Right atrium auricular region (tissue), 2 donors: ENCODE measurements at regions not wholly inside any gene's neighbourhood (a gene's known extent, or its start where the extent isn't known, plus 50 kb on each side); places are given as distances from the start of the nearest gene placed in this dataset.
"Not testable (repeated sequence)": the region's sequence is repeated elsewhere in the genome, so short reads cannot be mapped to it uniquely, and the experiment has no call there.

Experiments used
- DNase-seq: peaks from one replicate; pipeline ENCODE4 v3.0.0-alpha.2; 2019; ENCODE audit warnings: low spot score
- H3K27ac ChIP-seq, 2 donors: fragments of 200-600 bp; sonication (generic); 1 replicate in 1 of 2; 2 replicates in 1 of 2; pipeline ENCODE4 v1.5.1; 2016 to 2019
- H3K27me3 ChIP-seq, 2 donors: fragments of 200-600 bp; sonication (generic); one replicate each; pipeline versions ENCODE4 v1.5.1 to v1.6.0; 2017 to 2019
- H3K36me3 ChIP-seq: fragments of 200-600 bp; sonication (generic); one replicate; pipeline ENCODE4 v1.5.1; 2016
- H3K4me1 ChIP-seq, 2 donors: fragments of 200-600 bp; sonication (generic); one replicate each; pipeline versions ENCODE4 v1.5.1 to v1.6.0; 2017 to 2019
- H3K4me3 ChIP-seq, 2 donors: fragments of 200-600 bp; sonication (generic); 1 replicate in 1 of 2; 2 replicates in 1 of 2; pipeline ENCODE4 v1.5.1; 2017 to 2019; ENCODE audit warnings: mild to moderate bottlenecking in 1 of 2, moderate library complexity in 1 of 2
- H3K9me3 ChIP-seq, 2 donors: fragments of 200-600 bp; sonication (generic); one replicate each; pipeline ENCODE4 v1.5.1; 2019
- TF ChIP-seq, protein P1 (sequence below), 2 donors: fragments of 200-600 bp; sonication (generic); IDR thresholded peaks; one replicate each; pipeline ENCODE4 v1.5.1; 2019; ENCODE audit warnings: antibody characterized with exemption in 2 of 2

DNA sequence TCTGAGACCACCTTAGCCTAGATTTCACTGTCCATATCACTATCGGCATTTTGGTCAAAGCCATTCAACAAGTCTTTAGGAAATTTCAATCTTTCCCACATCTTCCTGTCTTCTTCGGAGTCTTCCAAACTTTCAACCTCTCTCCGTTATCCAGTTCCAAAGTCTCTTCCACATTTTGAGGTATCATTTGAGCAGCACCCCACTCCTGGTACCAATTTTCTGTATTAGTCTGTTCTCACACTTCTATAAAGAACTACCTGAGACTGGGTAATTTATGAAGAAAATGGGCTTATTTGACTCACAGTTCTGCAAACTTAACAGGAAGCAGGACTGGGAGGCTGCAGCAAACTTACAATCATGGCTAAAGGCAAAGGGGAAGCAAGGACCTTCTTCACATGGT lies 215.5 kb downstream of the CYLC2 start:
- TF ChIP-seq, protein P1, sequence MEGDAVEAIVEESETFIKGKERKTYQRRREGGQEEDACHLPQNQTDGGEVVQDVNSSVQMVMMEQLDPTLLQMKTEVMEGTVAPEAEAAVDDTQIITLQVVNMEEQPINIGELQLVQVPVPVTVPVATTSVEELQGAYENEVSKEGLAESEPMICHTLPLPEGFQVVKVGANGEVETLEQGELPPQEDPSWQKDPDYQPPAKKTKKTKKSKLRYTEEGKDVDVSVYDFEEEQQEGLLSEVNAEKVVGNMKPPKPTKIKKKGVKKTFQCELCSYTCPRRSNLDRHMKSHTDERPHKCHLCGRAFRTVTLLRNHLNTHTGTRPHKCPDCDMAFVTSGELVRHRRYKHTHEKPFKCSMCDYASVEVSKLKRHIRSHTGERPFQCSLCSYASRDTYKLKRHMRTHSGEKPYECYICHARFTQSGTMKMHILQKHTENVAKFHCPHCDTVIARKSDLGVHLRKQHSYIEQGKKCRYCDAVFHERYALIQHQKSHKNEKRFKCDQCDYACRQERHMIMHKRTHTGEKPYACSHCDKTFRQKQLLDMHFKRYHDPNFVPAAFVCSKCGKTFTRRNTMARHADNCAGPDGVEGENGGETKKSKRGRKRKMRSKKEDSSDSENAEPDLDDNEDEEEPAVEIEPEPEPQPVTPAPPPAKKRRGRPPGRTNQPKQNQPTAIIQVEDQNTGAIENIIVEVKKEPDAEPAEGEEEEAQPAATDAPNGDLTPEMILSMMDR (IDR thresholded peaks at IDR 0.05): no peak
- Histone ChIP-seq H3K36me3 (no peaks in the 10 kb centered on the region), H3K27ac (no peak overlapping the region), H3K27me3 (no peaks in the 10 kb centered on the region), H3K4me3 (no peak overlapping the region), H3K4me1 (no peaks in the 10 kb centered on the region), H3K9me3 (peaks cover 0 to 32% of the 10 kb centered on the region in 2 donors)
- DNase-seq: no peak

DNA sequence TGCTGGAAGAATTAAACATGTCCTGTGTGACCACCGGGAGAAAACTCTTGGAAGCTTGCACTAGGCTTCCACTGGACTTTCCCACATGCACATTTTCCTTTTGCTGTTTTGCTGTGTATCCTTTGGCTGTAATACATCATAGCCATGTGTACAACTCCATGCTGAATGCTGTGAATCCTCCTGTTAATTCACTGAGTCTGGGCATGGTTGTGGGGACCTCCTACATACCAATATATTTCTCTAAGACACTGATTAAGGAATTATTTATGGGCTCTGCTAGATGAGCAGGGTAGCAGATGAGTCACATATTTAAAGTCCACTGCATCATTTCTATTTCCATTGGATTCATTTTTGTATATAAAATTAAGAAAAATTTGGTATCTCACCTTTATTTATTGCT lies 220.1 kb downstream of the CYLC2 start:
- no peak overlapping the region for H3K4me3 ChIP-seq
- H3K4me1 ChIP-seq: no peaks in the 10 kb centered on the region
- H3K36me3 ChIP-seq: no peaks in the 10 kb centered on the region
- DNase-seq: no peak
- peaks cover 0 to 22% of the 10 kb centered on the region in 2 donors for H3K9me3 ChIP-seq
- TF ChIP-seq, protein P1 (IDR thresholded peaks at IDR 0.05): no peak
- H3K27me3 ChIP-seq: no peaks in the 10 kb centered on the region
- no peak overlapping the region for H3K27ac ChIP-seq

DNA sequence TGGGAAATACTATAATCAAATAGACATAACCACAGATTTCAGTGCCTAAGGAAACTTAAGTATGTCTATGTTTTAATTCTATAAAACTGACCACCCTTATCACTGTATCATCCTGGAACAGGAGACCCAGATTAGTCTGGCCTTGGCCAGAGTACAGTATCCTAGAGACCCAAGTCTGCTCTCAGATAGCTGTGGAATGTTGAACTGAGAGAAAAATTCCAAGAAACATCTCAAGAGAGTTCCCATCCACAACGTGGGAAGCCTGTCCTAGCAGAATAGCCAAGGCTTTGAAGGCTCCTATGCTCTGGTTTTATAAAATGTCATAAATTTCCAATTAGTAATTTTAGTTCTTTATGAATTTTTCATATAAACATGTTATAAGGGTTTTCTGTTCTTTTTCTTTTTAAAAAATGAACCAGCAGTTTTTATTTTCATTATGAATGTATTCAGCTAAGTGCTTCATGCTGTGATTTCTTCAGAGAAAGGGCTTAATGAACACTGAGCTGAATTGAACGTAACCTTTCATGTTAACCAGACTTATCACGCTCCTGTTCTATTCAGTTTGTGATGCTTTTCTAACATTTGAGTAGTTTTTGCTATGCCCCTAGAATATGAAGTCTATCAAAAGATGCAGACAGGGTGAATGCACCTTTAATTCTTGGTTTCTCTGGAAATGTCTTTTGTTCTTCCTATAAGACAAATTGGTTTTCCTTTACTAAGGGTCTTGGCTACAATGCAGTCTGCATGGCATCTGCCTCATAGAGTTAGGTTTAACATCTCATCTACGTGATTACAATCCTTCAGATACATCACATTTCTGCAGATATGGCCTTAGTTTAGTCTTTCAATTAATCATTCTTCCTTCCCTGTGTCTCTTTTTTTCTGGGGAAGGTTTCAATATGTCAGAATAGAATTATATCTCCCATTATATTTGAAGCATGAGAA lies 230.8 kb downstream of the CYLC2 start:
- DNase-seq: no peak
- Histone ChIP-seq H3K36me3 (no peaks in the 10 kb centered on the region), H3K27ac (no peak overlapping the region), H3K4me3 (no peak overlapping the region), H3K9me3 (no peaks in the 10 kb centered on the region), H3K4me1 (no peaks in the 10 kb centered on the region), H3K27me3 (no peaks in the 10 kb centered on the region)
- TF ChIP-seq, protein P1 (IDR thresholded peaks at IDR 0.05): no peak

DNA sequence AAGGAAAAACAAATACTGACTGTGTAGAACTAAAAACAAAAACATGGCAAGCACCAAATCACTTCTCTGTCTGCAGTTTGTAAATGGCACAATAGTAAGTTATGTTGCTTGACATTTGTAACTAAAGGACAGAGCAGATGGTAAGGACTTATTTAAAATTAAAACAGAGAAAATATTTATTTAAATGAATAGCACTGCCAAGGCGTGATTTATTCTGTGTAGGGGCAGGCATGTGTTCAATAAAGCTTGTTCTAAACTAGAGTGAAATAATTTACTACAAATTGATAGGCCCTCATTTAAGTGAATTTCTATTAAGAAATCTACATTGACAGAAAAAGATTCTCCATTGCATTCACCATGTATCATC lies 231.5 kb downstream of the CYLC2 start:
- H3K4me1 ChIP-seq: no peaks in the 10 kb centered on the region
- no peaks in the 10 kb centered on the region for H3K27me3 ChIP-seq
- H3K4me3 ChIP-seq: no peak overlapping the region
- no peak overlapping the region for H3K27ac ChIP-seq
- no peaks in the 10 kb centered on the region for H3K36me3 ChIP-seq
- DNase-seq: no peak
- H3K9me3 ChIP-seq: no peaks in the 10 kb centered on the region
- TF ChIP-seq, protein P1 (IDR thresholded peaks at IDR 0.05): no peak

DNA sequence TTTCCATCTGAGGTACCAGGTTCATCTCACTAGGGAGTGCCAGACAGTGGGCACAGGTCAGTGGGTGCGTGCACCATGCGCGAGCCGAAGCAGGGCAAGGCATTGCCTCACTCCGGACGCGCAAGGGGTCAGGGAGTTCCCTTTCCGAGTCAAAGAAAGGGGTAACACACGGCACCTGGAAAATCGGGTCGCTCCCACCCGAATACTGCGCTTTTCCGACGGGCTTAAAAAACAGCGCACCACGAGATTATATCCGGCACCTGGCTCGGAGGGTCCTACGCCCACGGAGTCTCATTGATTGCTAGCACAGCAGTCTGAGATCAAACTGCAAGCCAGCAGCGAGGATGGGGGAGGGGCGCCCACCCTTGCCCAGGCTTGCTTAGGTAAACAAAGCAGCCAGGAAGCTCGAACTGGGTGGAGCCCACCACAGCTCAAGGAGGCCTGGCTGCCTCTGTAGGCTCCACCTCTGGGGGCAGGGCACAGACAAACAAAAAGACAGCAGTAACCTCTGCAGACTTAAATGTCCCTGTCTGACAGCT lies 242.5 kb downstream of the CYLC2 start:
- not testable (repeated sequence) for H3K36me3 ChIP-seq, H3K27me3 ChIP-seq, H3K4me3 ChIP-seq, H3K4me1 ChIP-seq, H3K27ac ChIP-seq, H3K9me3 ChIP-seq, DNase-seq

DNA sequence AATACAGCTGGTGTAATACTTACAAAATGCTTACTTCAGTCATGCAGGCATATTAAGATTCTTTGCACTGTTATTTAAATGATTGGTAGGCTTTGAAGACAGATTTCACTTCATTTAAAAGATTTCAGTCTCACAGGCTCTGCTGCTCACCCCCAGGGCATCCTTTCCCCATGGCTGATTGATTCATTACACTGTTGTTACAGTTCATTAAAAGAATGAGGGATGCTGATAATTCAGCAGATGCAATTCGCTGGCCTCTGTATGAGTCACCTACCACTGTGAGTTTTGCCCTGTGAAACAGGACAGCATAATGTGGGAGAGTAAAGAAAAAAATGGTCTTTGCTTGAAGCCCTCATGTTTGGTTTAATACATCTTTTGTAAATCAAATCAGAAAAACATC lies 246.9 kb downstream of the CYLC2 start:
- Histone ChIP-seq H3K27me3 (no peaks in the 10 kb centered on the region), H3K9me3 (no peaks in the 10 kb centered on the region), H3K4me3 (no peak overlapping the region), H3K27ac (no peak overlapping the region), H3K4me1 (no peaks in the 10 kb centered on the region), H3K36me3 (no peaks in the 10 kb centered on the region)
- DNase-seq: no peak
- TF ChIP-seq, protein P1 (IDR thresholded peaks at IDR 0.05): no peak
